ENCODE measurements at regions not wholly inside any gene's neighbourhood (a gene's known extent, or its start where the extent isn't known, plus 50 kb on each side); places are given as distances from the start of the nearest gene placed in this dataset.

GRCh38 chr5:160500786-160501779, 79.4 kb downstream of the PTTG1 start:
- no peaks in the 10 kb centered on the region for H3K27me3 ChIP-seq (replicated peaks; ENCODE audit: insufficient read depth)
- no peak overlapping the region for H3K27ac ChIP-seq
- no peak for TF ChIP-seq CTCF (IDR thresholded peaks at IDR 0.05)
- DNase-seq (ENCODE audit: low spot score) (no peak), ATAC-seq (ENCODE audit: insufficient number of reproducible peaks, low FRiP score, low read depth) (no peak)
- H3K4me3 ChIP-seq: no peak overlapping the region
- H3K9me3 ChIP-seq: no peaks in the 10 kb centered on the region
- H3K4me1 ChIP-seq (ENCODE audit: control insufficient read depth in 1 of 2, low read depth in 2 of 2): no peaks in the 10 kb centered on the region
- H3K36me3 ChIP-seq: no peaks in the 10 kb centered on the region

GRCh38 chr5:160504906-160505305, 83.3 kb downstream of the PTTG1 start:
- Histone ChIP-seq H3K4me1 (ENCODE audit: control insufficient read depth in 1 of 2, low read depth in 2 of 2) (no peaks in the 10 kb centered on the region), H3K36me3 (no peaks in the 10 kb centered on the region), H3K27me3 (replicated peaks; ENCODE audit: insufficient read depth) (no peaks in the 10 kb centered on the region), H3K4me3 (no peak overlapping the region), H3K9me3 (no peaks in the 10 kb centered on the region), H3K27ac (no peak overlapping the region)
- no peak for DNase-seq (ENCODE audit: low spot score)
- ATAC-seq (ENCODE audit: insufficient number of reproducible peaks, low FRiP score, low read depth): no peak
- no peak for TF ChIP-seq CTCF (IDR thresholded peaks at IDR 0.05)

- H3K36me3 ChIP-seq: no peaks in the 10 kb centered on the region
- H3K9me3 ChIP-seq: no peaks in the 10 kb centered on the region
- DNase-seq (ENCODE audit: low spot score) (no peak), ATAC-seq (ENCODE audit: insufficient number of reproducible peaks, low FRiP score, low read depth) (no peak)
- no peaks in the 10 kb centered on the region for H3K4me1 ChIP-seq (ENCODE audit: control insufficient read depth in 1 of 2, low read depth in 2 of 2)
- H3K4me3 ChIP-seq: no peak overlapping the region
- H3K27me3 ChIP-seq (replicated peaks; ENCODE audit: insufficient read depth): no peaks in the 10 kb centered on the region
- no peak overlapping the region for H3K27ac ChIP-seq
- TF ChIP-seq CTCF (IDR thresholded peaks at IDR 0.05): no peak
These were observed 84.7 kb downstream of the PTTG1 start for GRCh38 chr5:160506006-160507004.

DNA sequence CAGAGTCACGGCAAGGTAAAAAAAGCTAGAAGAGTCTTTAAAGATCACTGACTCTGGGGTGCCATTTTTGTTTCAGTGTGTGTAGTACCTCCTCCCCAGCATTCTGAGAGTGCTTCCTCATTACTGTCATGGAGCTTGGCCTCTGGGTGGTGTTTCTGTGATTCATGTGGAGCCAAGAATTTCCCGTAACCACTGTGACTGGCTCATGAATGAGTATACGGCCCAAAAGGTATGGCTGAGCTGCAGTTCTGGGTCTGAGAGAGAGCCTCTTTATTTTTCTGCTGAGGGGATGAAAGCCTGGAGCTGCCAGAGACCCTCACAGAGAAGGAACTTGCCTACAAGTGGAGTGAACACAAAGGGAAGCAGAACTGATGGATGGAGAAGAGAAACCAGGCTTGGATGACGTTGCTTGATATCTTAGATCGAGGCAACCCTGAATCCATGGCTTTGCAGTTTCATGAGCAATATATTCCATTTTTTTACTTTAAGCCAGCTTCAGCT, 85.6 kb downstream of the PTTG1 start:
- H3K9me3 ChIP-seq: no peaks in the 10 kb centered on the region
- H3K4me1 ChIP-seq (ENCODE audit: control insufficient read depth in 1 of 2, low read depth in 2 of 2): no peaks in the 10 kb centered on the region
- DNase-seq (ENCODE audit: low spot score): no peak
- H3K36me3 ChIP-seq: no peaks in the 10 kb centered on the region
- H3K27ac ChIP-seq: no peak overlapping the region
- peak overlapping the region; percentile 4 for H3K4me3 ChIP-seq
- ATAC-seq (ENCODE audit: insufficient number of reproducible peaks, low FRiP score, low read depth): no peak
- TF ChIP-seq CTCF (IDR thresholded peaks at IDR 0.05): no peak
- no peaks in the 10 kb centered on the region for H3K27me3 ChIP-seq (replicated peaks; ENCODE audit: insufficient read depth)
